K562 (cell line): ENCODE measurements at regions not wholly inside any gene's neighbourhood (a gene's known extent, or its start where the extent isn't known, plus 50 kb on each side); places are given as distances from the start of the nearest gene placed in this dataset.

Source experiments
- POLR2AphosphoS5 ChIP-seq: IDR thresholded peaks from 2 replicates; pipeline ENCODE4 v1.6.1; 2011; ENCODE audit warnings: mild to moderate bottlenecking, low read depth, low read length, moderate library complexity; ENCODE audit not compliant: control insufficient read depth, insufficient read depth
- ZNF354B ChIP-seq: fragments of 250-450 bp; sonication (Bioruptor Pico); IDR thresholded peaks from 2 replicates; pipeline ENCODE4 v1.4.0; 2020
- TF ChIP-seq, protein P1 (sequence below): sonication (generic); formaldehyde crosslinking; IDR thresholded peaks from 2 replicates; pipeline ENCODE4 v1.4.0; 2020; ENCODE audit warnings: mild to moderate bottlenecking, missing genetic modification reagents
- TF ChIP-seq, protein P2 (sequence below), 2 experiments: fragments of 450-650 bp; formaldehyde crosslinking in 1 of 2; IDR thresholded peaks; 2 replicates each; pipeline versions ENCODE4 v1.4.0 to v1.6.1; 2014 to 2020; ENCODE audit warnings: mild to moderate bottlenecking in 2 of 2, borderline replicate concordance in 1 of 2, low read depth in 1 of 2
- TF ChIP-seq, protein P3 (sequence below), 3 experiments: IDR thresholded peaks in 2 of 3; conservative IDR thresholded peaks in 1 of 3; 2 replicates each; pipeline ENCODE4 v1.5.1; 2011 to 2012; ENCODE audit warnings: low read length in 3 of 3, mild to moderate bottlenecking in 3 of 3, control low read depth in 2 of 3, improper control_type of control experiment in 1 of 3, inconsistent platforms in 1 of 3, low read depth in 1 of 3, mixed read lengths in 1 of 3, moderate library complexity in 1 of 3; ENCODE audit not compliant: insufficient read depth in 2 of 3

DNA sequence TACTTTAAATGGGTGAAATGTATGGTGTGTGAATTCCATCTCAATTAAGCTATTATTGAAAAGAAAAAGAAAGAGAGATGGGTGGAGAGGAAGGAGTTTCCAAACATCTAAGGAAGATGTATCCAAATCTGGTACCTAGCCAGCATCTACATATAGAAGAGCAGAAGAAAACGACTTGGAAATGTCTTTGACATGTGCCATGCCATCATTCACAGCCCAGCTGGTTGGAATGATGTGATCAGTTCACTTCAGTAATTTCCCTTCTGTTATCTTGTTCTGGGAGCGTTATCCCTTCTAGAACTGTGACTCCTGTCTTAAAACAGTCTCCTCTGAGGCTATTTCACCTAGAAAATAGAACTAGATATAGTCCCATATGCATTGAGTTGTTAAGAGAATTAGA, 312.8 kb upstream of the GYPC start:
- no peak for TF ChIP-seq POLR2AphosphoS5
- no peak for TF ChIP-seq ZNF354B
- TF ChIP-seq, protein P1, sequence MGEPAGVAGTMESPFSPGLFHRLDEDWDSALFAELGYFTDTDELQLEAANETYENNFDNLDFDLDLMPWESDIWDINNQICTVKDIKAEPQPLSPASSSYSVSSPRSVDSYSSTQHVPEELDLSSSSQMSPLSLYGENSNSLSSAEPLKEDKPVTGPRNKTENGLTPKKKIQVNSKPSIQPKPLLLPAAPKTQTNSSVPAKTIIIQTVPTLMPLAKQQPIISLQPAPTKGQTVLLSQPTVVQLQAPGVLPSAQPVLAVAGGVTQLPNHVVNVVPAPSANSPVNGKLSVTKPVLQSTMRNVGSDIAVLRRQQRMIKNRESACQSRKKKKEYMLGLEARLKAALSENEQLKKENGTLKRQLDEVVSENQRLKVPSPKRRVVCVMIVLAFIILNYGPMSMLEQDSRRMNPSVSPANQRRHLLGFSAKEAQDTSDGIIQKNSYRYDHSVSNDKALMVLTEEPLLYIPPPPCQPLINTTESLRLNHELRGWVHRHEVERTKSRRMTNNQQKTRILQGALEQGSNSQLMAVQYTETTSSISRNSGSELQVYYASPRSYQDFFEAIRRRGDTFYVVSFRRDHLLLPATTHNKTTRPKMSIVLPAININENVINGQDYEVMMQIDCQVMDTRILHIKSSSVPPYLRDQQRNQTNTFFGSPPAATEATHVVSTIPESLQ (CRISPR knock-in tag) = no peak
- TF ChIP-seq, protein P2, sequence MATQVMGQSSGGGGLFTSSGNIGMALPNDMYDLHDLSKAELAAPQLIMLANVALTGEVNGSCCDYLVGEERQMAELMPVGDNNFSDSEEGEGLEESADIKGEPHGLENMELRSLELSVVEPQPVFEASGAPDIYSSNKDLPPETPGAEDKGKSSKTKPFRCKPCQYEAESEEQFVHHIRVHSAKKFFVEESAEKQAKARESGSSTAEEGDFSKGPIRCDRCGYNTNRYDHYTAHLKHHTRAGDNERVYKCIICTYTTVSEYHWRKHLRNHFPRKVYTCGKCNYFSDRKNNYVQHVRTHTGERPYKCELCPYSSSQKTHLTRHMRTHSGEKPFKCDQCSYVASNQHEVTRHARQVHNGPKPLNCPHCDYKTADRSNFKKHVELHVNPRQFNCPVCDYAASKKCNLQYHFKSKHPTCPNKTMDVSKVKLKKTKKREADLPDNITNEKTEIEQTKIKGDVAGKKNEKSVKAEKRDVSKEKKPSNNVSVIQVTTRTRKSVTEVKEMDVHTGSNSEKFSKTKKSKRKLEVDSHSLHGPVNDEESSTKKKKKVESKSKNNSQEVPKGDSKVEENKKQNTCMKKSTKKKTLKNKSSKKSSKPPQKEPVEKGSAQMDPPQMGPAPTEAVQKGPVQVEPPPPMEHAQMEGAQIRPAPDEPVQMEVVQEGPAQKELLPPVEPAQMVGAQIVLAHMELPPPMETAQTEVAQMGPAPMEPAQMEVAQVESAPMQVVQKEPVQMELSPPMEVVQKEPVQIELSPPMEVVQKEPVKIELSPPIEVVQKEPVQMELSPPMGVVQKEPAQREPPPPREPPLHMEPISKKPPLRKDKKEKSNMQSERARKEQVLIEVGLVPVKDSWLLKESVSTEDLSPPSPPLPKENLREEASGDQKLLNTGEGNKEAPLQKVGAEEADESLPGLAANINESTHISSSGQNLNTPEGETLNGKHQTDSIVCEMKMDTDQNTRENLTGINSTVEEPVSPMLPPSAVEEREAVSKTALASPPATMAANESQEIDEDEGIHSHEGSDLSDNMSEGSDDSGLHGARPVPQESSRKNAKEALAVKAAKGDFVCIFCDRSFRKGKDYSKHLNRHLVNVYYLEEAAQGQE (IDR thresholded peaks at IDR 0.05; ENCODE audit: borderline replicate concordance) = no peak
- TF ChIP-seq, protein P2 (CRISPR knock-in tag; IDR thresholded peaks at IDR 0.05; ENCODE audit: low read depth) = no peak
- TF ChIP-seq, protein P3, sequence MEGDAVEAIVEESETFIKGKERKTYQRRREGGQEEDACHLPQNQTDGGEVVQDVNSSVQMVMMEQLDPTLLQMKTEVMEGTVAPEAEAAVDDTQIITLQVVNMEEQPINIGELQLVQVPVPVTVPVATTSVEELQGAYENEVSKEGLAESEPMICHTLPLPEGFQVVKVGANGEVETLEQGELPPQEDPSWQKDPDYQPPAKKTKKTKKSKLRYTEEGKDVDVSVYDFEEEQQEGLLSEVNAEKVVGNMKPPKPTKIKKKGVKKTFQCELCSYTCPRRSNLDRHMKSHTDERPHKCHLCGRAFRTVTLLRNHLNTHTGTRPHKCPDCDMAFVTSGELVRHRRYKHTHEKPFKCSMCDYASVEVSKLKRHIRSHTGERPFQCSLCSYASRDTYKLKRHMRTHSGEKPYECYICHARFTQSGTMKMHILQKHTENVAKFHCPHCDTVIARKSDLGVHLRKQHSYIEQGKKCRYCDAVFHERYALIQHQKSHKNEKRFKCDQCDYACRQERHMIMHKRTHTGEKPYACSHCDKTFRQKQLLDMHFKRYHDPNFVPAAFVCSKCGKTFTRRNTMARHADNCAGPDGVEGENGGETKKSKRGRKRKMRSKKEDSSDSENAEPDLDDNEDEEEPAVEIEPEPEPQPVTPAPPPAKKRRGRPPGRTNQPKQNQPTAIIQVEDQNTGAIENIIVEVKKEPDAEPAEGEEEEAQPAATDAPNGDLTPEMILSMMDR (IDR thresholded peaks at IDR 0.05 in 2 of 3, conservative IDR thresholded peaks at IDR 0.05 in 1 of 3; ENCODE audit: insufficient read depth in 2 of 3, low read depth in 1 of 3, low read length in 3 of 3) = no peak
